HCT116 (cell line): ENCODE measurements at regions not wholly inside any gene's neighbourhood (a gene's known extent, or its start where the extent isn't known, plus 50 kb on each side); places are given as distances from the start of the nearest gene placed in this dataset.

ENCODE experiments used
- ATAC-seq: fragments of 200-7000 bp; cut with Tn5 transposase; 2 replicates; pipeline ENCODE4 v1.9.1; 2020; ENCODE audit warnings: mild to moderate bottlenecking, moderate library complexity
- BruUV-seq: library from RNA; stranded (reverse); fragments of 400-500 nt; replicated peaks from 2 replicates; lab custom pipeline; 2021; lab: Mats Ljungman, UMichigan
- CTCF ChIA-PET: fragments of 300-600 bp; sonication (Branson Sonifier 250); formaldehyde crosslinking; loops from one replicate; lab custom pipeline; 2021; ENCODE audit warnings: antibody characterized with exemption; lab: Charles Lee
- POLR2A ChIA-PET: fragments of 300-600, 350-600 bp; sonication (Branson Sonifier 250); formaldehyde crosslinking; loops from one replicate; lab custom pipeline; 2021; ENCODE audit warnings: antibody characterized with exemption; lab: Charles Lee
- RAD21 ChIA-PET, 2 experiments: fragments of 300-600 bp; sonication (Branson Sonifier 250); formaldehyde crosslinking; loops; one replicate each; lab custom pipeline; 2023; ENCODE audit warnings: low total read pairs in 2 of 2; ENCODE audit not compliant: uncharacterized antibody in 2 of 2, unreplicated experiment in 2 of 2, low non-redundant PET in 1 of 2; lab: Charles Lee
- DNase-seq: peaks from one replicate; pipeline ENCODE4 v3.0.0-alpha.2; 2010; ENCODE audit warnings: low read depth, low spot score
- H2AFZ ChIP-seq: fragments of 200-600 bp; shearing (Covaris generic), sonication (generic); 2 replicates; pipeline ENCODE4 v1.6.1; 2017; ENCODE audit warnings: low read depth, mixed run types, mixed read lengths, antibody characterized with exemption, low read length; ENCODE audit not compliant: poor library complexity, severe bottlenecking
- H3K27ac ChIP-seq: 2 replicates; pipeline ENCODE4 v1.5.1; 2012; ENCODE audit warnings: low read depth, low read length
- H3K27me3 ChIP-seq: fragments of 200-600 bp; sonication (generic); 2 replicates; pipeline ENCODE4 v1.6.1; 2016; ENCODE audit warnings: mixed run types, low read length, mixed read lengths; ENCODE audit not compliant: insufficient read depth
- H3K36me3 ChIP-seq, 2 experiments: fragments of 200-500 bp in 1 of 2; fragments of 200-600 bp in 1 of 2; sonication (Bioruptor generic) in 1 of 2; sonication (generic) in 1 of 2; 2 replicates each; pipeline versions ENCODE4 v1.5.1 to v1.6.1; 2014 to 2016; ENCODE audit warnings: low read length in 2 of 2, inconsistent platforms in 1 of 2, mixed read lengths in 1 of 2, mixed run types in 1 of 2; ENCODE audit not compliant: insufficient read depth in 2 of 2, control insufficient read depth in 1 of 2
- H3K4me1 ChIP-seq, 2 experiments: fragments of 200-600 bp in 1 of 2; sonication (generic) in 1 of 2; 2 replicates each; pipeline versions ENCODE4 v1.5.1 to v1.6.1; 2012 to 2017; ENCODE audit warnings: low read length in 2 of 2, inconsistent platforms in 1 of 2, mild to moderate bottlenecking in 1 of 2, mixed read lengths in 1 of 2, mixed run types in 1 of 2, moderate library complexity in 1 of 2; ENCODE audit not compliant: insufficient read depth in 2 of 2, control insufficient read depth in 1 of 2
- H3K4me2 ChIP-seq: fragments of 200-600 bp; sonication (generic); 2 replicates; pipeline ENCODE4 v1.6.1; 2017; ENCODE audit warnings: mixed run types, low read length, mixed read lengths
- H3K4me3 ChIP-seq, 2 experiments: fragments of 200-600 bp in 1 of 2; sonication (generic) in 1 of 2; replicated peaks in 1 of 2; 2 replicates each; pipeline ENCODE4 v1.5.1; 2011 to 2016; ENCODE audit warnings: low read length in 2 of 2, control low read depth in 1 of 2, low read depth in 1 of 2, mild to moderate bottlenecking in 1 of 2, mixed read lengths in 1 of 2, mixed run types in 1 of 2
- H3K79me2 ChIP-seq: fragments of 200-600 bp; sonication (generic); 2 replicates; pipeline ENCODE4 v1.6.1; 2017; ENCODE audit warnings: mild to moderate bottlenecking, mixed run types, low read length, moderate library complexity, mixed read lengths; ENCODE audit not compliant: insufficient read depth
- H3K9ac ChIP-seq: fragments of 200-600 bp; sonication (generic); 2 replicates; pipeline ENCODE4 v1.6.1; 2016; ENCODE audit warnings: low read length, mixed read lengths
- H3K9me2 ChIP-seq: fragments of 200-600 bp; sonication (generic), shearing (Covaris generic); 2 replicates; pipeline ENCODE4 v1.6.1; 2017; ENCODE audit warnings: mixed run types, mild to moderate bottlenecking, moderate library complexity; ENCODE audit not compliant: insufficient read depth
- H3K9me3 ChIP-seq, 2 experiments: fragments of 200-500 bp in 1 of 2; fragments of 200-600 bp in 1 of 2; sonication (Bioruptor generic) in 1 of 2; sonication (generic) in 1 of 2; 2 replicates each; pipeline ENCODE4 v1.6.1; 2014 to 2017; ENCODE audit warnings: low read length in 2 of 2, mixed read lengths in 2 of 2, inconsistent platforms in 1 of 2, low read depth in 1 of 2, mild to moderate bottlenecking in 1 of 2, mixed run types in 1 of 2, moderate library complexity in 1 of 2; ENCODE audit not compliant: control insufficient read depth in 1 of 2, insufficient read depth in 1 of 2
- H4K20me1 ChIP-seq: fragments of 200-600 bp; sonication (generic), shearing (Covaris generic); 2 replicates; pipeline ENCODE4 v1.6.1; 2017; ENCODE audit warnings: mixed run types, mild to moderate bottlenecking, moderate library complexity; ENCODE audit not compliant: insufficient read depth
- RAD21 ChIP-seq: IDR thresholded peaks from 2 replicates; pipeline ENCODE4 v1.6.1; 2012; ENCODE audit warnings: low read depth, mild to moderate bottlenecking
- intact Hi-C: fragments of 100-400 bp; cut with micrococcal nuclease; formaldehyde crosslinking; loops from 2 replicates; pipeline ENCODE4 v1.10.0; 2022
- TF ChIP-seq, protein P1 (sequence below): IDR thresholded peaks from 2 replicates; pipeline ENCODE4 v1.6.1; 2011; ENCODE audit warnings: mild to moderate bottlenecking, low read length, moderate library complexity; ENCODE audit not compliant: insufficient replicate concordance; ENCODE audit errors: extremely low read depth
- TF ChIP-seq, protein P2 (sequence below), 3 experiments: fragments of 200-600 bp in 1 of 3; sonication (generic) in 1 of 3; IDR thresholded peaks in 2 of 3; conservative IDR thresholded peaks in 1 of 3; 2 replicates each; pipeline ENCODE4 v1.5.1; 2012 to 2017; ENCODE audit warnings: low read depth in 2 of 3, low read length in 2 of 3, antibody characterized with exemption in 1 of 3, borderline replicate concordance in 1 of 3, control low read depth in 1 of 3, mild to moderate bottlenecking in 1 of 3, mixed read lengths in 1 of 3, mixed run types in 1 of 3, moderate library complexity in 1 of 3; ENCODE audit not compliant: insufficient read depth in 1 of 3

DNA sequence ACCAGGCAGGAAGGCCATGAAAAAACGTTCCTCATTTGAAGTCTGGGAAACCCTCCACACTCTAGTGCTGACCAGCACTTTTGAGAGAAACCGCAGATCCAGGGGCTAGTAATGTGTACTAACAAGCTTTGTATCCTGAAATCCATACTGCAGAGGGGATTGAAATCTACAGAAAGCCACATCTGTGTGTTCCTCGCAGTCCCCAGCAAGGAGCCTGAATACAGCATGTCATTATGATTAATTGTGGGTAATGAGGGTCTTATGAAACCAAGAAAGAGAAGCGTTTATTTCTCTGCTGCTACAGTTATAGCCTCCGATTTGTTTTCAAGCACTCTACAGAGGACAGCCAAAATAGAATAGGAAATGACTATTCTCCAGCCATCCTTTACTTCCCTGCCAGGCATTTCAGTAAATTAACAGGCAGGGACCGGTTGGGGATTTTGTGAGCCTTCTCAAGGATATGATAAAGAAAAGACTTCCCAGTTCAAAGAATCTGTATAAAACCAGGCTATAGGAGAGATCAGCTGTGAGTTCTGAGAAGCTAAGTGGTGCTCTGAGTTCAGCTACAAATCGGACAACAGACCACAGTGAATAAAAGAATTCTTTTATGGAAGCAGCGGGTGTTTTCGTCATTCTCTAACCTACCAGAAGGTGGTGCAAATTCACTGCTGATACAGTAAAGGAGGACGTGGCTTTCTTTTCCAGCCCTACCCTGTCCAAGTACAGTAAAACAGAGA lies 133.4 kb downstream of the INSIG2 start:
- H4K20me1 ChIP-seq = no peaks in the 10 kb centered on the region
- POLR2A ChIA-PET = no interaction called here
- RAD21 ChIA-PET = interaction anchor here (0.9 to 1.6 kb wide), 2 partner anchors 175 to 634 kb away, joined by 3 to 6 read pairs; no protein-coding TSS in a partner anchor
- ATAC-seq (peak; percentile 97), DNase-seq (peak; percentile 53)
- H3K27me3 ChIP-seq = no peaks in the 10 kb centered on the region
- no peak overlapping the region for H3K9ac ChIP-seq
- TF ChIP-seq RAD21 = peak; percentile 87
- TF ChIP-seq, protein P1, sequence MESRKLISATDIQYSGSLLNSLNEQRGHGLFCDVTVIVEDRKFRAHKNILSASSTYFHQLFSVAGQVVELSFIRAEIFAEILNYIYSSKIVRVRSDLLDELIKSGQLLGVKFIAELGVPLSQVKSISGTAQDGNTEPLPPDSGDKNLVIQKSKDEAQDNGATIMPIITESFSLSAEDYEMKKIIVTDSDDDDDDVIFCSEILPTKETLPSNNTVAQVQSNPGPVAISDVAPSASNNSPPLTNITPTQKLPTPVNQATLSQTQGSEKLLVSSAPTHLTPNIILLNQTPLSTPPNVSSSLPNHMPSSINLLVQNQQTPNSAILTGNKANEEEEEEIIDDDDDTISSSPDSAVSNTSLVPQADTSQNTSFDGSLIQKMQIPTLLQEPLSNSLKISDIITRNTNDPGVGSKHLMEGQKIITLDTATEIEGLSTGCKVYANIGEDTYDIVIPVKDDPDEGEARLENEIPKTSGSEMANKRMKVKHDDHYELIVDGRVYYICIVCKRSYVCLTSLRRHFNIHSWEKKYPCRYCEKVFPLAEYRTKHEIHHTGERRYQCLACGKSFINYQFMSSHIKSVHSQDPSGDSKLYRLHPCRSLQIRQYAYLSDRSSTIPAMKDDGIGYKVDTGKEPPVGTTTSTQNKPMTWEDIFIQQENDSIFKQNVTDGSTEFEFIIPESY = no peak
- TF ChIP-seq, protein P2, sequence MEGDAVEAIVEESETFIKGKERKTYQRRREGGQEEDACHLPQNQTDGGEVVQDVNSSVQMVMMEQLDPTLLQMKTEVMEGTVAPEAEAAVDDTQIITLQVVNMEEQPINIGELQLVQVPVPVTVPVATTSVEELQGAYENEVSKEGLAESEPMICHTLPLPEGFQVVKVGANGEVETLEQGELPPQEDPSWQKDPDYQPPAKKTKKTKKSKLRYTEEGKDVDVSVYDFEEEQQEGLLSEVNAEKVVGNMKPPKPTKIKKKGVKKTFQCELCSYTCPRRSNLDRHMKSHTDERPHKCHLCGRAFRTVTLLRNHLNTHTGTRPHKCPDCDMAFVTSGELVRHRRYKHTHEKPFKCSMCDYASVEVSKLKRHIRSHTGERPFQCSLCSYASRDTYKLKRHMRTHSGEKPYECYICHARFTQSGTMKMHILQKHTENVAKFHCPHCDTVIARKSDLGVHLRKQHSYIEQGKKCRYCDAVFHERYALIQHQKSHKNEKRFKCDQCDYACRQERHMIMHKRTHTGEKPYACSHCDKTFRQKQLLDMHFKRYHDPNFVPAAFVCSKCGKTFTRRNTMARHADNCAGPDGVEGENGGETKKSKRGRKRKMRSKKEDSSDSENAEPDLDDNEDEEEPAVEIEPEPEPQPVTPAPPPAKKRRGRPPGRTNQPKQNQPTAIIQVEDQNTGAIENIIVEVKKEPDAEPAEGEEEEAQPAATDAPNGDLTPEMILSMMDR (IDR thresholded peaks at IDR 0.05 in 2 of 3, conservative IDR thresholded peaks at IDR 0.05 in 1 of 3; ENCODE audit: borderline replicate concordance in 1 of 3, insufficient read depth in 1 of 3, low read depth in 2 of 3, low read length in 2 of 3) = peak; percentile 64 to 84 (median 67)
- intact Hi-C loops = loop anchor here (1.0 to 5.0 kb wide), 4 partner anchors 150 to 644 kb away; no protein-coding TSS in a partner anchor
- H3K4me1 ChIP-seq = no peaks in the 10 kb centered on the region
- H3K36me3 ChIP-seq = no peaks in the 10 kb centered on the region
- peak overlapping the region; percentile 55 for H2AFZ ChIP-seq
- no peak overlapping the region for H3K27ac ChIP-seq
- no peaks in the 10 kb centered on the region for H3K9me3 ChIP-seq
- H3K4me2 ChIP-seq = no peak overlapping the region
- no peak overlapping the region for H3K4me3 ChIP-seq
- no peaks in the 10 kb centered on the region for H3K79me2 ChIP-seq
- H3K9me2 ChIP-seq = no peaks in the 10 kb centered on the region
- no TSS peak for BruUV-seq
- CTCF ChIA-PET = interaction anchor here (1.0 to 4.3 kb wide), 5 partner anchors 150 to 637 kb away, joined by 3 to 28 read pairs (median 6); partner anchors contain the start of gene DDX18
